ENCODE measurements at regions not wholly inside any gene's neighbourhood (a gene's known extent, or its start where the extent isn't known, plus 50 kb on each side); places are given as distances from the start of the nearest gene placed in this dataset.

DNA sequence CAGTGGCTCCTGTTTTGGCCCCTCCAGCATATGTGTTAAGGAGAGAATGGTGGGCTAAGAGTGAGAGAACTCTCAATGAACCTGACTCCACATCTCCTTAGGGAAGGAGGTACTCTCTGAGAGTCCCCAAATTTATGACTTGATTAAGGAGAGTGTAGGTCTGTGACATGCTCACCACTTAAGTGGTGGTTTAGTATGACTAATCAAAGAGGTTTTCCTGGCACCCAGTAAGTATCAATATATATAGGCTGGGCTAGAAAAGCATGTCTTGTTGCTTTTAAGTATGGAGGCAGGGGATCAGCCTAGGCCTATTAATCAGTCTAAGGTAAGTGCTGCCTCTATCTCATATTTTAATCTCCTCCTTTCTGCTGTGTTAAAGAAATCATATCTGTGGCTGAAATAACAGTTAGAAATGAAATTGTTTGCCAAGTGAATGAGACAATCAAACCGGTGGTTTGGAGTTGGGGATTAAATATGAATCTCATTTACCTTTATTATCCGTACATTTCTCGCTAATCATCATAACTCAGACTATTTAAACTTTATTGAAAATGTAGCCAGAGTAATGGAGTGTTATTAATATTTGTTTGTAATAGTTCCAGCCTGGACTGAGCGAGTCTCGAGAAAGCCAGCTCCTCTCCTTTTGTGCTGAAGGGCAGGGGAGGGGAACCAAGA, 107.7 kb upstream of the MEIS1 start:
- TF ChIP-seq, protein P1, sequence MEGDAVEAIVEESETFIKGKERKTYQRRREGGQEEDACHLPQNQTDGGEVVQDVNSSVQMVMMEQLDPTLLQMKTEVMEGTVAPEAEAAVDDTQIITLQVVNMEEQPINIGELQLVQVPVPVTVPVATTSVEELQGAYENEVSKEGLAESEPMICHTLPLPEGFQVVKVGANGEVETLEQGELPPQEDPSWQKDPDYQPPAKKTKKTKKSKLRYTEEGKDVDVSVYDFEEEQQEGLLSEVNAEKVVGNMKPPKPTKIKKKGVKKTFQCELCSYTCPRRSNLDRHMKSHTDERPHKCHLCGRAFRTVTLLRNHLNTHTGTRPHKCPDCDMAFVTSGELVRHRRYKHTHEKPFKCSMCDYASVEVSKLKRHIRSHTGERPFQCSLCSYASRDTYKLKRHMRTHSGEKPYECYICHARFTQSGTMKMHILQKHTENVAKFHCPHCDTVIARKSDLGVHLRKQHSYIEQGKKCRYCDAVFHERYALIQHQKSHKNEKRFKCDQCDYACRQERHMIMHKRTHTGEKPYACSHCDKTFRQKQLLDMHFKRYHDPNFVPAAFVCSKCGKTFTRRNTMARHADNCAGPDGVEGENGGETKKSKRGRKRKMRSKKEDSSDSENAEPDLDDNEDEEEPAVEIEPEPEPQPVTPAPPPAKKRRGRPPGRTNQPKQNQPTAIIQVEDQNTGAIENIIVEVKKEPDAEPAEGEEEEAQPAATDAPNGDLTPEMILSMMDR (IDR thresholded peaks at IDR 0.05): no peak
- Histone ChIP-seq H3K27me3 (ENCODE audit: control insufficient read depth, insufficient read depth, low read length) (no peaks in the 10 kb centered on the region), H3K36me3 (ENCODE audit: control insufficient read depth, insufficient read depth, low read length) (no peaks in the 10 kb centered on the region), H3K4me3 (ENCODE audit: low read depth, low read length) (no peak overlapping the region), H3K9me3 (ENCODE audit: control insufficient read depth, low read length) (no peaks in the 10 kb centered on the region), H3K79me2 (no peaks in the 10 kb centered on the region), H3K9ac (no peak overlapping the region), H3K27ac (no peak overlapping the region), H2AFZ (no peak overlapping the region), H3K4me1 (no peaks in the 10 kb centered on the region), H3K4me2 (ENCODE audit: low read length) (no peak overlapping the region)

GRCh38 chr2:66324909-66325528, 109.9 kb upstream of the MEIS1 start:
- H3K36me3 ChIP-seq (ENCODE audit: control insufficient read depth, insufficient read depth, low read length): no peaks in the 10 kb centered on the region
- TF ChIP-seq, protein P1 (IDR thresholded peaks at IDR 0.05): no peak
- no peaks in the 10 kb centered on the region for H3K4me1 ChIP-seq
- H3K9me3 ChIP-seq (ENCODE audit: control insufficient read depth, low read length): no peaks in the 10 kb centered on the region
- no peak overlapping the region for H3K4me3 ChIP-seq (ENCODE audit: low read depth, low read length)
- H3K79me2 ChIP-seq: no peaks in the 10 kb centered on the region
- no peaks in the 10 kb centered on the region for H3K27me3 ChIP-seq (ENCODE audit: control insufficient read depth, insufficient read depth, low read length)
- H3K27ac ChIP-seq: no peak overlapping the region
- no peak overlapping the region for H2AFZ ChIP-seq
- H3K9ac ChIP-seq: no peak overlapping the region
- H3K4me2 ChIP-seq (ENCODE audit: low read length): no peak overlapping the region

DNA sequence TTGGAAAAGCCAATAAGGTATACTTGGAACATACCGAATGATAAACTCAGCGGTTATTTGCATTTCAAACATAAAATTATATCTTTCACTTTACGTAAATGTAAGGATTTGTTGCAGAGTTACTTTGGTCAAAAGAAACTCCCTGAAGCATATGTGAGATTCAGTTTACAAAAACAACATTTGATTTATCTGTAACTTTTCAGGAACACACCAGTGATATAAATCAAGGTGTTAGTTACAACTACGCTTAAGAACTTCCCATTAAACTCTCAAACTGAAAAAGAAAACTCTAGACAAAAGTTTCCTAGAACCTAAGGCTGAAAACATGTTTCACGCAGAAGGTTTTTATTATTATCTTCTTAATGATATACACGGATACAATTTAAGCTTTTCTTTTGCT, 110.6 kb upstream of the MEIS1 start:
- TF ChIP-seq, protein P1 (IDR thresholded peaks at IDR 0.05): no peak
- no peaks in the 10 kb centered on the region for H3K4me1 ChIP-seq

DNA sequence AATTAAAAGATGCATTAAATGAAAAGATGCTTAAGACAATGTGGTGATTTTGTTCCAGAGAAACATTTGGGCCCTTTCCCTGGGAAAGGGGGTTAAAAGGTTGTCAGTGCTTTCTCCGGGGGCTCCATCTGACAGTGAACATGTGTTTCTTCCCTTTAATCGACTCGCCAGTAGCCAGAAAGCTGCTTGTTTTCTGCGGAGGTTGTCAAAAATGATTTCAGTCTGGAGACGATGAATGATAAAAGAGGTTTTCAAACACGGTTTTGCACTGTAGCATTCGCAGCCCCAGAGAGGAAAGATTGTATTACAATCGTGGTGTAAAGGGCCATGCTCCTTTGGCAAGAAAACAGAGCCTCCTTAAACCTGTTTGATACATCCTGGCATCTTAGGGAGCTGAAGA, 111.5 kb upstream of the MEIS1 start:
- H3K79me2 ChIP-seq: no peaks in the 10 kb centered on the region

More for the DNA sequence above, 110.6 kb upstream of the MEIS1 start:
- no peaks in the 10 kb centered on the region for H3K27me3 ChIP-seq (ENCODE audit: control insufficient read depth, insufficient read depth, low read length)
- H2AFZ ChIP-seq: no peak overlapping the region
- no peak overlapping the region for H3K9ac ChIP-seq
- no peak overlapping the region for H3K4me3 ChIP-seq (ENCODE audit: low read depth, low read length)
- H3K27ac ChIP-seq: no peak overlapping the region
- no peak overlapping the region for H3K4me2 ChIP-seq (ENCODE audit: low read length)
- H3K79me2 ChIP-seq: no peaks in the 10 kb centered on the region
- H3K9me3 ChIP-seq (ENCODE audit: control insufficient read depth, low read length): no peaks in the 10 kb centered on the region
- H3K36me3 ChIP-seq (ENCODE audit: control insufficient read depth, insufficient read depth, low read length): no peaks in the 10 kb centered on the region

More for the DNA sequence above, 111.5 kb upstream of the MEIS1 start:
- no peak overlapping the region for H3K4me2 ChIP-seq (ENCODE audit: low read length)
- no peak overlapping the region for H3K27ac ChIP-seq
- H3K4me3 ChIP-seq (ENCODE audit: low read depth, low read length): no peak overlapping the region
- no peaks in the 10 kb centered on the region for H3K4me1 ChIP-seq
- no peak overlapping the region for H2AFZ ChIP-seq
- TF ChIP-seq, protein P1 (IDR thresholded peaks at IDR 0.05): no peak
- no peak overlapping the region for H3K9ac ChIP-seq
- H3K36me3 ChIP-seq (ENCODE audit: control insufficient read depth, insufficient read depth, low read length): no peaks in the 10 kb centered on the region
- H3K9me3 ChIP-seq (ENCODE audit: control insufficient read depth, low read length): no peaks in the 10 kb centered on the region
- H3K27me3 ChIP-seq (ENCODE audit: control insufficient read depth, insufficient read depth, low read length): no peaks in the 10 kb centered on the region
